NT2/D1 (cell line): ENCODE measurements at regions not wholly inside any gene's neighbourhood (a gene's known extent, or its start where the extent isn't known, plus 50 kb on each side); places are given as distances from the start of the nearest gene placed in this dataset.

Experiments used
- YY1 ChIP-seq: IDR thresholded peaks from 2 replicates; pipeline ENCODE4 v1.6.1; 2011; ENCODE audit not compliant: insufficient read length, insufficient read depth
- ZNF274 ChIP-seq: IDR thresholded peaks from 2 replicates; pipeline ENCODE4 v1.6.1; 2011; ENCODE audit warnings: mild to moderate bottlenecking, low read depth, low read length

DNA sequence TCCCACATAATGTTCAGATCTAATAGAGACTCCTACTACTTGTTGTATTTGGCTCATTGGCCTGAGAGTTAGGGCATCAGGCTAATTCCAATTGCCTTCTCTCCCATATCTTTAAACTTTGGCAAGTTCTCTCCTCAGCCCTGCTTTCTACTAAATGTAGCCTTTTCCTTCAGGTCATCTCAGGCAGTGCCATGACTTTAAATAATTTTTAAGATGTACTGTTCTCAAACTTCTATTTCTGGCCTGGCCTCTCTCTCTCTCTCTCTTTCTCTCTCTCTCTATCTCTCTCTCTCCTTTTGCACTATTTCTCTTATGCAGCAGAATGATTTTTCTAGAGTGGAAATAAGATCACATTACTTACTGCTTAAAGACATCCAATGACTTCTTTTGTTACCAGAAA lies 114.5 kb upstream of the PAQR3 start:
- TF ChIP-seq YY1 (no peak), ZNF274 (no peak)
